OCI-LY7 (cell line): ENCODE measurements at regions not wholly inside any gene's neighbourhood (a gene's known extent, or its start where the extent isn't known, plus 50 kb on each side); places are given as distances from the start of the nearest gene placed in this dataset.

Experiments used
- EZH2phosphoT487 ChIP-seq: fragments of 200-600 bp; sonication (generic); IDR thresholded peaks from 2 replicates; pipeline ENCODE4 v1.6.1; 2018; ENCODE audit warnings: low read depth, borderline replicate concordance, mild to moderate bottlenecking, mixed run types, antibody characterized with exemption, low read length, moderate library complexity, mixed read lengths
- TF ChIP-seq, protein P1 (sequence below): fragments of 200-600 bp; sonication (generic); conservative IDR thresholded peaks from 2 replicates; pipeline ENCODE4 v1.5.1; 2014; ENCODE audit warnings: mild to moderate bottlenecking, antibody characterized with exemption, low read length, moderate library complexity, mixed read lengths

DNA sequence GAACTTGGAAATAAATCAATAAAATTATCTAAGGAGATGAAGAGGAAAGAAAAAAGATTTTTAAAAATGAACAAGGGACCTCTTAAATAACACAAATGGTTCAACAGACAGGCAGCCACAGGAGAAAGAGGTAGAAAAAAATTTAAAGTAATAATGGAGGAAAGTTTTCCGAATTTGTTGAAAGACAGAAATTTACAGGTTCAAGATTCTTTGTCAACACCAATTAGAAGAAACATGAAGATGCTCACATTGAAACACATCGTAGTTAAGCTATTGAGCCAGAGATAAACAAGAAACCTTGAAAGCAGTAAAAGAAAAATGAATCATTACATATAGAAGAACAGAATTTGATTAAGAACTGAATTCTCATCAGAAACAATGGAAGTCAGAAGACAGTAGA is 68.7 kb upstream of the OSMR start:
- TF ChIP-seq, protein P1, sequence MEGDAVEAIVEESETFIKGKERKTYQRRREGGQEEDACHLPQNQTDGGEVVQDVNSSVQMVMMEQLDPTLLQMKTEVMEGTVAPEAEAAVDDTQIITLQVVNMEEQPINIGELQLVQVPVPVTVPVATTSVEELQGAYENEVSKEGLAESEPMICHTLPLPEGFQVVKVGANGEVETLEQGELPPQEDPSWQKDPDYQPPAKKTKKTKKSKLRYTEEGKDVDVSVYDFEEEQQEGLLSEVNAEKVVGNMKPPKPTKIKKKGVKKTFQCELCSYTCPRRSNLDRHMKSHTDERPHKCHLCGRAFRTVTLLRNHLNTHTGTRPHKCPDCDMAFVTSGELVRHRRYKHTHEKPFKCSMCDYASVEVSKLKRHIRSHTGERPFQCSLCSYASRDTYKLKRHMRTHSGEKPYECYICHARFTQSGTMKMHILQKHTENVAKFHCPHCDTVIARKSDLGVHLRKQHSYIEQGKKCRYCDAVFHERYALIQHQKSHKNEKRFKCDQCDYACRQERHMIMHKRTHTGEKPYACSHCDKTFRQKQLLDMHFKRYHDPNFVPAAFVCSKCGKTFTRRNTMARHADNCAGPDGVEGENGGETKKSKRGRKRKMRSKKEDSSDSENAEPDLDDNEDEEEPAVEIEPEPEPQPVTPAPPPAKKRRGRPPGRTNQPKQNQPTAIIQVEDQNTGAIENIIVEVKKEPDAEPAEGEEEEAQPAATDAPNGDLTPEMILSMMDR, result no peak
- TF ChIP-seq EZH2phosphoT487, result no peak
